ENCODE measurements at regions not wholly inside any gene's neighbourhood (a gene's known extent, or its start where the extent isn't known, plus 50 kb on each side); places are given as distances from the start of the nearest gene placed in this dataset.

DNA sequence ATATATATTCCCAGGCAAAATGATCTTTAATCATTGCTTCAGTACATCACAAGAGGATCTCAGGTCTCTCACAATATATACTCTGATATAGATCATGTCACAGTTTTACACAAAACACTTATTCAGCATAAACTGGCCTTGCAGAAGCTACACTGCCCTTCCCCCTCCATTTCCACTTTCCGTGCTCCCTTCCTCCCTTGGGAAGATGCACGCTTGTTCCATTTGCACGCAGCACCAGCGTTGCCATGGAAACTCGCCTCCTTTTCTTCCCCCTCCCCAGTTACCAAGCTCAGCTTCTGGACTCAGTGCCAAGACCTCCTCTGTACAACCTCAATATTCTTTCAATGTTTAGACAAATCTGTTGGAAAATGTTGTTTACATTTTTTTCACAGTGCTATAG, 154.6 kb downstream of the RFPL4B start:
- TF ChIP-seq, protein P1, sequence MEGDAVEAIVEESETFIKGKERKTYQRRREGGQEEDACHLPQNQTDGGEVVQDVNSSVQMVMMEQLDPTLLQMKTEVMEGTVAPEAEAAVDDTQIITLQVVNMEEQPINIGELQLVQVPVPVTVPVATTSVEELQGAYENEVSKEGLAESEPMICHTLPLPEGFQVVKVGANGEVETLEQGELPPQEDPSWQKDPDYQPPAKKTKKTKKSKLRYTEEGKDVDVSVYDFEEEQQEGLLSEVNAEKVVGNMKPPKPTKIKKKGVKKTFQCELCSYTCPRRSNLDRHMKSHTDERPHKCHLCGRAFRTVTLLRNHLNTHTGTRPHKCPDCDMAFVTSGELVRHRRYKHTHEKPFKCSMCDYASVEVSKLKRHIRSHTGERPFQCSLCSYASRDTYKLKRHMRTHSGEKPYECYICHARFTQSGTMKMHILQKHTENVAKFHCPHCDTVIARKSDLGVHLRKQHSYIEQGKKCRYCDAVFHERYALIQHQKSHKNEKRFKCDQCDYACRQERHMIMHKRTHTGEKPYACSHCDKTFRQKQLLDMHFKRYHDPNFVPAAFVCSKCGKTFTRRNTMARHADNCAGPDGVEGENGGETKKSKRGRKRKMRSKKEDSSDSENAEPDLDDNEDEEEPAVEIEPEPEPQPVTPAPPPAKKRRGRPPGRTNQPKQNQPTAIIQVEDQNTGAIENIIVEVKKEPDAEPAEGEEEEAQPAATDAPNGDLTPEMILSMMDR (IDR thresholded peaks at IDR 0.05; ENCODE audit: extremely low read depth, insufficient read depth, missing control alignments), result no peak
- in situ Hi-C loops (cut with MboI; ENCODE audit: low pct_unique_long_range_greater_than_20kb, low sequenced_read_pairs, unreplicated experiment), result no loop called here
- no peak for DNase-seq (ENCODE audit: low spot score)

DNA sequence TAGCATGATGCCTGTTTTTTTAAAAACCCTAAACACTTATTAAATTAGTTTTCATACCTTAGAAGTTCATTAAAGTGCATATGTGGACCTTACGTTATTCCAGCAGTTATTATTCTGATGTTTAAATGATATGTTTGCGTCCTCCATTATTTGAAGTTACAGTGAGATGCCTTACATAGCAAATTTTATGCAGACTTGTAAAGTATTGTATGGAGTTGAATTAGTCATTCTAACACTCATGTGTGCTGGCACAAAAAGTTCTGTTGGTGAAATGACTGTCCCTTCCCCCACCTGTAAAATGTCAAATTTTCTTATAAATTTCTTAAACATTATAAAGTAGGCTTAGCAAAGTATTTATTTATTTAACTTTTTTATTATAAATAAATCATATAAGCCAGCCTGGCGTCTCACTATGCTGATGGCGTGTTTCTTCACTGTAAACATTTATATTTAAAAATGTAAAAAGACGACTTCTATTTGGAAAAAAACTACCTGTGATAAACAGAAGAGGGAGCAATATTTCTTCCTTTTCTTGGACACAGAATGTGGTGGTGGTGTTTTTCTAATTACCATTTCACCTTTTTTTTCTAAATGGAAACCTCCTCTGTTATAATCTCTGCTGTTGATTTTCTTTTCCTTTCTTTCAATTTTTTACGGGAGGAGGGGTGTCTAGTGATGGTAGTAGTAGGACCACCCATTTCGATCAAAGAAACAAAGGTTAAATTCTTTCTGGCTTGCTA, 155.4 kb downstream of the RFPL4B start:
- TF ChIP-seq, protein P1 (IDR thresholded peaks at IDR 0.05; ENCODE audit: extremely low read depth, insufficient read depth, missing control alignments), result no peak
- in situ Hi-C loops (cut with MboI; ENCODE audit: low pct_unique_long_range_greater_than_20kb, low sequenced_read_pairs, unreplicated experiment), result no loop called here
- DNase-seq (ENCODE audit: low spot score), result no peak

DNA sequence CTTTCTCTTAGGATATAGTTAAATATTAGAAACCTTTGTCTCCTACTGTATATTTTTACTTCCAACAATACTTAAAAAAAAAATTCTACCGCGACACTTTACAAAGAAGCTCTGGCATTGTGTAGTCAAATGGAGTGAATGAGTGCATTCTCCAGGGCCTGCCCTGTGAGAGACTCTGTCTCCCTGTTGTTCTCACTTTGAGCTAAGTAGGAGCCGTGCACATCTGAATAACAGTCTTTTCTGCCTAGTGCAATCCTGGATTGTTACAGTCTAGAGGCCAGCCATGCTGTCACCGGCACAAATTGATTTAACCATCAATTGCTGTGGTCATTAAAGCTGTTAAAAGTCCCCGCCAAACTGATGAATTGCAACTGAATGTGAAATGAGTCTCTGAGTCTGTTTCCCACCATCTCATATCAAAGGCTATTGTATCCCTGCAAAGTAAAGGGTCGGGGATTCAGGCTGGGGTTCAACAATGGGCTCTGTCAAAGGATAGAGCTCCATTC, 156.0 kb downstream of the RFPL4B start:
- DNase-seq (ENCODE audit: low spot score), result no peak
- TF ChIP-seq, protein P1 (IDR thresholded peaks at IDR 0.05; ENCODE audit: extremely low read depth, insufficient read depth, missing control alignments), result no peak
- in situ Hi-C loops (cut with MboI; ENCODE audit: low pct_unique_long_range_greater_than_20kb, low sequenced_read_pairs, unreplicated experiment), result no loop called here

DNA sequence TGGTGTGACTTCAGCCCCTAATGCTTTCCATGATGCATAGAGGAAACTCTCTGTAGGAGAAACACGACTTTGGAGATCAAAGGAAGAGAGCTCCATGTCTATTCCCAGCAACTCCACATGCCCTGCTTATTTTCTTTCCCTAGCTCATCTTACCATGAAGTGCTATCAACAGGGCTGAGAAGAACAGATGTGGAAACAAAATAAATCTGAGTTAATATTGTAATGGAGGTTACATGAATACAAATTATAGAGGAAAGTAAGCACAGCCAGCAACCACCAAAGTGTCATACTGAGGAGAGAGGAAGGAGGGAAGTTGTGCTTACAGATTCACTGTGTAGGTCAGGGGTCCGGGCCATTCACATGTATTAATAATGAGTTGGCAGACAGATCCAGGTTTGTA, 157.5 kb downstream of the RFPL4B start:
- DNase-seq (ENCODE audit: low spot score), result no peak
- in situ Hi-C loops (cut with MboI; ENCODE audit: low pct_unique_long_range_greater_than_20kb, low sequenced_read_pairs, unreplicated experiment), result no loop called here
- TF ChIP-seq, protein P1 (IDR thresholded peaks at IDR 0.05; ENCODE audit: extremely low read depth, insufficient read depth, missing control alignments), result no peak

DNA sequence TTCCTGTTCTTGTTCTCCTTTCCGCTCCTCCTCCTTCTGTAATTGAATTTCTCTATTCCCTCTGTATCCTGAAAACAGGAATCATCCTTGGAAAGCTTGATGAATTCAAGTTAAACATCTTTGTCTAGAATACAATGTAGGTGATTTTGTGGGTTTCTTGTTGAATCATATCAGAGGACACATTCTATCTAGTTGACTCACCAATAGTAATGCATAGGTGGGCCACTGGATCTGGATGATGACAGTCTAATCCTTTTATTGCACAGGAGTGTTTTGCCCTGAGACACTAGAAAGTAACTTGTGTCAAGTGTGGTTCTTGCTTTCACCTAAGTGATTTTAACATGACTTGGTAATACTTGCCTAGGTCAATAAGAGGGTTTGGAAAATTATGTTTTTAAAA, 164.3 kb downstream of the RFPL4B start:
- no peak for DNase-seq (ENCODE audit: low spot score)
- in situ Hi-C loops (cut with MboI; ENCODE audit: low pct_unique_long_range_greater_than_20kb, low sequenced_read_pairs, unreplicated experiment), result no loop called here
- TF ChIP-seq, protein P1 (IDR thresholded peaks at IDR 0.05; ENCODE audit: extremely low read depth, insufficient read depth, missing control alignments), result no peak

DNA sequence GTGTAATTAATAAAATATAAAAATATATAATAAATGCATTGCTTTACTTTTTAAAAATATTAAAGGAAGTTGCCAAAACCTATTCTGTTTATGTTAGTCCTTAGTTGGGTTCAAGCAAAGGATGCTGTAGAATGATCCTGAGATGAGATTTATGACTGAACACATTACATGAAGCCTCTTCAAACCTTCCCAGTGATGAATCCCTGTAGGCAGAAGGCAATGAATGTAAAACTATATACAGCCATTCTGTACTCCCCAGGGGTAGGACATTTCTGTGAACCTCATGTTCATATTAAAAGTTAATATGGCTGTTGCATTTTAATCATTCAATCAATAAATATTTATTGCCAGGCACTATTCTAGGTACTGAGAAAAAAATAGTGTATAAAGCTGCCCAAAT, 166.0 kb downstream of the RFPL4B start:
- in situ Hi-C loops (cut with MboI; ENCODE audit: low pct_unique_long_range_greater_than_20kb, low sequenced_read_pairs, unreplicated experiment), result no loop called here

More for the DNA sequence above, 166.0 kb downstream of the RFPL4B start:
- no peak for DNase-seq (ENCODE audit: low spot score)
- TF ChIP-seq, protein P1 (IDR thresholded peaks at IDR 0.05; ENCODE audit: extremely low read depth, insufficient read depth, missing control alignments), result no peak
